SIG-M5 treated with dmso at 0.1 percent for 504 hours (cell line): ENCODE measurements at regions not wholly inside any gene's neighbourhood (a gene's known extent, or its start where the extent isn't known, plus 50 kb on each side); places are given as distances from the start of the nearest gene placed in this dataset.

Experiments
- DNase-seq: peaks from one replicate; lab custom pipeline; 2025; ENCODE audit not compliant: unreplicated experiment; lab: John Stamatoyannopoulos, UW

DNA sequence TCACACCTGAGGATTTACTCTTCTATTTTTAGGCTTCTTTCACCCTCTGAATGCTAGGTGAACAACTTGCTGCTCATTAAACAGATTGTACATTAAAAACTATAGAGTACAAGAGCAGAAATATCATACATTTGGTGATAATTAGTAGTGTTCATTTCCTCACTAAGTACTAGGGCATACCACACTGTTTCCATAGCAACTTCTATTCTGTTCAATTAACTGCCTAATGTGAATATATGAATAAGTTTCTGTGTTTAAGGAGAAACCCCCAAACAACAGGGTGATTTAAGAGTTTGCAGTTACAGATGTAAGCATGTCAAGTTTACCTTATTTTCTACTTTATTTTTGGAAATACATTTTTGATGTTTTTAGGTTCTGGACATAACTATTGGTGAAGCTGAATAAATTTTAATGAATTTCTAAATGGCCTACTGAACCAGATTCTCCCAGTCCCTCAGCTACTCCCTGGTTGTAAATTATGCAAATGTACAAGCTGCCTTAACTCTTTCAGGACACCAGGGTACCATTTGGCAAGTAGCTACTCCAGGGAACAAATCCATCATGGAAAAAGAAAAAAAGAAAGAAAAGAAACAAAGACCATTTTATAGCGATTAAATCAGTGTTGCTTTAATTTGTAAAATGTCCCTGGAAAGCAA, 199.8 kb upstream of the NAV3 start:
- DNase-seq: no peak

- DNase-seq: no peak
Observed at GRCh38 chr12:77630344-77630743, 200.3 kb upstream of the NAV3 start.

DNA sequence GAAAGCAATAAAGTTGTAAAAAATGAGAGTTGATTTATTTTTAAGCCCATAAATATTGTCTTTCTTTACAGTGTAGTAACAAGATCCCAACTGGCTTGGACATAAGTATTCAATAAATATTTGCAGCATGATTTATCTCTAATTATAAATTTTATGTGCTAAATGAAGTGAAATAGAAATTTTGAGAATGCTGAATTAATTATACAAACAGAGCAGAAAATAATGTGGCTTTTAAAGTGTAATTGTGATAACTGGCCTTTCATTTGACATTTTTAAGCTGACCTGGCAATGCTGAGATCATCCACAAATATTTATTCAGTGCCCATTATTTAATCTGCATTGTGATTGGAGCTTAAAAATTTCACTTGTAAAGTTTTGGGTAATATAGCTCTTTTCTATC, 201.6 kb upstream of the NAV3 start:
- no peak for DNase-seq

DNA sequence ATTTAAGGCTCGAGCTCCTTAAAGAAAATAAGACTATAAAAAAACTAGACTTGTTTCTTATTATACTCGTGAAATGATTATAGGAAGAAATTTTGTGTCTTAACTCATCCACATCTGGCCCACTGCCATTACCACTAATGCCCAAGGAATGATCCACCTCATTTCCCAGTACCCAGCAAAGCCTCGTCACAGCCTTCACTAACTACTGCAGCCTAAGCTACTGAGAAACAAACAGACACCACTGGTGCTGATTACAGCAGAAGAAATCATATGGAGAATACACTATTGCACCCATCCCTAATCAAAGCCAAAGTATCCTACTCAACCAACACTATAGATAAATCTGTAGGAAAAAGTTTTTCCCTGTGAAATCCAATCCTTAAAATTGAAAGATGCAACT, 205.3 kb upstream of the NAV3 start:
- no peak for DNase-seq

DNA sequence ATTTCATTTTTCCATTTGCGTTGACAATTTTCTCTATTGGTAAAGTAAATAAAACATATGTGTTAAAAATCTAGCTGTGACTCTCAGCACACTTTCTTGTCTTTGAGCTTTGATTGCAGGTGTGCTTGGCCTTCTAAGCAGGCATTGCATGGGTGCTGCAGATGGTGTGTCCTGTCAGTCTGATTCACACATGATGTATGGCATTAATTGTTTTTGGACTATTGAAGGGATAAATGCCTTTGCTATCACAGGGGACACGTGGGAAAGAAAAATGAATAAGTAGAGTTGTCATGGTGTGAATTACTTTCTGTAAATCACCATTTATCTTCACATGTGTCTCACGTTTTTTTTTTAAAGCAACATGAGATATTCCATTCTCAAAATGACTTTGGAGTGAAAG, 211.3 kb upstream of the NAV3 start:
- no peak for DNase-seq

GRCh38 chr12:77617818-77618217, 212.9 kb upstream of the NAV3 start:
- no peak for DNase-seq

GRCh38 chr12:77615332-77615731, 215.4 kb upstream of the NAV3 start:
- no peak for DNase-seq

DNA sequence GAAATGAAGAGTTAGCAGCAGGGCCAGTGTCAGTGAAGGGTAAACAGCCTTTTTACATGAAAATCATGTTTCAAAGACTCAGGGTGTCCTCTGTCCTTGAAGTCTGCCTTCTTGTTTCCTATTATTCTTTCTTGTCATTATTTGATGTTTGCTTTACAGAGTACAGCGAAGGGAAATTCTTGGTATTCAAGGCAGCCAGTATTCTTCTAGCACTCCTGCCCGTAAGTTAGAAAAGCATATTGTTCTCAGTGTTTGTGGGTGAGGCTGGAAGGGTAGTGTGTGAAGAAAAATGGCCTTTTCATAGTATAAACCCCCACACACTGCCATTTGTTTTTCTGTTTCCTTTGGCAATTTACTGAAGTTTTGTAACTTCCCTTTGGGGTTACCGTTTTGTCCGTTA, 217.3 kb upstream of the NAV3 start:
- no peak for DNase-seq

- no peak for DNase-seq
Observed at GRCh38 chr12:77610446-77610845, 220.2 kb upstream of the NAV3 start.

DNA sequence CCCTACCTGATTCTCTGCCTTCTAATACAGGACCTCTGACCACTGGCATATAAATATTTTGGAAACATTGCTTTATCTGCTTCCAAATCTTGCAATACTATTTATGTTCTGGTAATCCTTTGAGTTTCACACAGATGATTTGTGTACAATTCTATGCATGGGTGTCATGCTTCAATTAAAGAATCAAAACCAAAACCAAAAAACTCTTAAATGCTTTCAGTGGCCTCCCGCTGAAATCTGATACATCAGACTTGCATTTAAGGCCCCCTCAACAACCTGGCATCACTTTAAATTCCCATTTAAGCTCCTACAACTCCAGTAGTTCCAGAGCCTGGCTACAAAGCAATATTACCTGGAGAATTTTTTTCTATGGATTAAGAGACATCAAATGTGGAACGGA, 221.7 kb upstream of the NAV3 start:
- no peak for DNase-seq

GRCh38 chr12:77608271-77608824, 222.3 kb upstream of the NAV3 start:
- no peak for DNase-seq

GRCh38 chr12:77606348-77606747, 224.3 kb upstream of the NAV3 start:
- DNase-seq: no peak

DNA sequence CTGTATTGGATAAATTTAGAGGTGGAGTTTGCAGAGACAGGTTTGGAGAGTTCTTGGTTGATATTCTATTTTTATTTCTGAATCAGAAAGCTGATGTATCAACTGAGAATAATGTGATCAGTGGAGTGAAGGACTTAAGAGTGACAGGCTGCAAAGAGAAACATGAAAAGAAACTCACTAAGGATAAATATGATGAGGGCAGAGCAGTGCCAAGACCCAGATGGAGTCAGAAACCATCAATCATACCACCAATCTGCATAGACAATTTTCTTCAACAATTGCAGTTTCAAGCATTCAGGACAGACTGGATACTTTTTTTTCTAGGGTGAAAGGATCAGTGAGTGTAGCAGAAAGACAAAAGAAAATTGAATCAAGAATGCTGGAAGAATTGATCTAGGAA, 226.7 kb upstream of the NAV3 start:
- DNase-seq: no peak

DNA sequence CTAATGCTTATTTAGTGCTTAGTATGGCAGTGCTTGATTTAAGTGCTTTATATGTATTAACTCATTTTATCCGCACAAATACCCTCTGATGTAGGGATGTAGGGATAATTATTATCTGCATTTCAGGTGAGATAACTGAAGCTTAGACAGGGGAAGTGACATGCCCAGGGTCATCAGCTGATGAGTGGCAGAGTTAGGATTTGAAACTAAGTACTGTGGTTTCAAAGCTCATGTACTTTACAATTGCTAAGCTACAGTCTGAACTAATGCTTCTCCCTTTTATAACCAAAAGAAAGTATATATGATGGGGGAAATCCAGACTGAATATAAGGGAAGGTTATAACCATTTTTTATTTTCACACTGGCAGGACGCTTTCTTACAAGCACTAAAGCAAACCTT, 229.6 kb upstream of the NAV3 start:
- DNase-seq: no peak

DNA sequence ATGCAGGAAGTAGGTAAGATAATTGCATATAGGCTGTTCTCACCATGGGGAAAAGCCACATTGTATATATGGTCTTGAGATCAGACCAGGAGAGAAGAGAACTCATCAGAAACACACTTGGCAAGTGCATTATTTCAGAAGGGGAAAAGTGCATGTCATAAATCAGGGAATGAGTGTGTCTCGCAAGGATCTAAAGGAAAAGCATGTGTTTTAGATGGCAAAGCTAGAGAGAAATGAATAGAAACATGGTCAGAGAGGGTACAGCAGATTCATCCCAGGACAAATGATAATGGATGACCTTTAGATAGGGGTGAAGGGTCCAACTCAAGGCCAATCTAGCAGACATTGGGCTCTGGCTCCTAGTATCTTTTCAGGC, 230.2 kb upstream of the NAV3 start:
- no peak for DNase-seq

- DNase-seq: no peak
Observed at GRCh38 chr12:77599782-77600467, 230.8 kb upstream of the NAV3 start.

- DNase-seq: no peak
Observed at GRCh38 chr12:77594366-77594765, 236.3 kb upstream of the NAV3 start.

DNA sequence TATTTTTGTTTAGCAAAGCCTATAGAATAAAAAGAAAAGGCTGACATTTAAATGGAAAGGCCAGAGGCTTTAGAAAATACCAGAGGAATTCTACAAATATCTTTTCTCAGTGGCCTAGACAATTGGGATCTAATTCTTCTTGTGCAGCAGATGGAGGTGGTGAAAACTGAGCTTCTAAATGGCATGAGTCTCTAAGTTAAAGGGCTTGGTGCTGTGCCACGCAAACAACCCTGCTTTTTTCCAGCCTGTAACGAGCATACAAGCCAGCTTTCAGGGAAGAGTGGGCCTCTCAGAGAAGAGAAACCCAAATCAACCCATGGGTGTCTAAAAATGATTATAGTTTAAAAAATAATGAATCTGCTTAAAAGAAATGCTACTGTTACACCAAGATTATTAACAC, 237.9 kb upstream of the NAV3 start:
- DNase-seq: no peak

- DNase-seq: no peak
Observed at GRCh38 chr12:77591959-77592743, 238.5 kb upstream of the NAV3 start.

DNA sequence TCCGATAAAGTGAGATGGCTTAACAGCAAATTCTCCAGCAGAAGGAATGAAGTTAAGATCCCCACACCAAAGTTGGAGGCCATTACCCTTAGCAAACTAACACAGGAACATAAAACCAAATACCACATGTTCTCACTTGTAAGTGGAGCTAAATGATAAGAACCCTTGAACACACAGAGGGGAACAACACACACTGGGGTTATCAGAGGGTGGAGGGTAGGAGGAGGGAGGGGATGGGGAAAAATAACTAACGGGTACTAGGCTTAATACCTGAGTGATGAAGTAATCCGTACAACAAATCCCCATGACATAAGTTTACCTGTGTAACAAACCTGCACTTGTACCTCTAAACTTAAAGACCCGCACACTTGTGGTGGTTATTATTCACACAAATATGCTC, 240.4 kb upstream of the NAV3 start:
- DNase-seq: no peak

GRCh38 chr12:77584860-77585259, 245.8 kb upstream of the NAV3 start:
- DNase-seq: no peak
